Peyer's patch (tissue), 4 donors: ENCODE measurements at regions not wholly inside any gene's neighbourhood (a gene's known extent, or its start where the extent isn't known, plus 50 kb on each side); places are given as distances from the start of the nearest gene placed in this dataset.
"Not testable (repeated sequence)": the region's sequence is repeated elsewhere in the genome, so short reads cannot be mapped to it uniquely, and the experiment has no call there.

Experiments
- DNase-seq, 3 donors: peaks; one replicate each; pipeline ENCODE4 v3.0.0-alpha.2; 2017 to 2019
- H3K27ac ChIP-seq, 4 donors: fragments of 200-600 bp; sonication (generic); one replicate each; pipeline ENCODE4 v1.5.1; 2016 to 2019
- H3K27me3 ChIP-seq, 2 donors: fragments of 200-600 bp; sonication (generic); one replicate each; pipeline ENCODE4 v1.5.1; 2019
- H3K36me3 ChIP-seq, 3 donors: fragments of 200-600 bp; sonication (generic); one replicate each; pipeline ENCODE4 v1.5.1; 2016 to 2019
- H3K4me1 ChIP-seq, 4 donors: fragments of 200-600 bp; sonication (generic); one replicate each; pipeline ENCODE4 v1.5.1; 2016 to 2019
- H3K4me3 ChIP-seq, 4 donors: fragments of 200-600 bp; sonication (generic); 1 replicate in 3 of 4; 2 replicates in 1 of 4; pipeline ENCODE4 v1.5.1; 2016 to 2019; ENCODE audit warnings: mild to moderate bottlenecking in 1 of 4
- H3K9me3 ChIP-seq, 4 donors: fragments of 200-600 bp; sonication (generic); one replicate each; pipeline ENCODE4 v1.5.1; 2016 to 2019; ENCODE audit warnings: mild to moderate bottlenecking in 1 of 4
- CTCF ChIP-seq, 6 experiments: fragments of 450-650 bp in 4 of 6; fragments of 200-600 bp in 2 of 6; sonication (generic) in 1 of 6; IDR thresholded peaks; one replicate each; pipeline ENCODE4 v1.5.1; 2017 to 2019; ENCODE audit warnings: antibody characterized with exemption in 6 of 6, mild to moderate bottlenecking in 3 of 6, moderate library complexity in 1 of 6
- POLR2A ChIP-seq, 2 donors: fragments of 450-650 bp; IDR thresholded peaks; one replicate each; pipeline ENCODE4 v1.5.1; 2017; ENCODE audit warnings: antibody characterized with exemption in 2 of 2, mild to moderate bottlenecking in 2 of 2, moderate library complexity in 2 of 2

DNA sequence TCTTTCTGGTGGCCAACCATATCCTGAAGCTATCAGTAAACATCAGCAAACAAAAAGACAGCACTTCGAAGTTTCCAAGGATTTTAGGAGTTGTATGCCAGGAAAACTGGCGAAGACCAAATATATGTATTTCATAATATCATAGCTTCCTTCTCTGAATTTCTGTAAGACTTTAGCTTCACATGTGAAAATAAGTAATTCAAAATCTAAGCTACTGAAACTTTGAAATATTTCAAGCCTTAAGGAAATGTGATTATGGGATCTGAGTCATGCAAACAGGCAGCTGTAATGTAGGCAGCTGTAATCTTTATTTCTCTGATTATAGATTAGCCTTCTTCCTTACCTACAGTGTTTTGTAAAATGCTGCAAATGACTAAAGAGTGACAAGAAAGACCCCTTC lies 70.7 kb upstream of the ANKRD10 start:
- H3K4me1 ChIP-seq = no peaks in the 10 kb centered on the region
- H3K27ac ChIP-seq = no peak overlapping the region
- no peaks in the 10 kb centered on the region for H3K9me3 ChIP-seq
- no peak overlapping the region for H3K4me3 ChIP-seq
- H3K27me3 ChIP-seq = no peaks in the 10 kb centered on the region
- no peak for DNase-seq
- H3K36me3 ChIP-seq = no peaks in the 10 kb centered on the region
- TF ChIP-seq POLR2A (IDR thresholded peaks at IDR 0.05) (no peak), CTCF (IDR thresholded peaks at IDR 0.05) (no peak)

DNA sequence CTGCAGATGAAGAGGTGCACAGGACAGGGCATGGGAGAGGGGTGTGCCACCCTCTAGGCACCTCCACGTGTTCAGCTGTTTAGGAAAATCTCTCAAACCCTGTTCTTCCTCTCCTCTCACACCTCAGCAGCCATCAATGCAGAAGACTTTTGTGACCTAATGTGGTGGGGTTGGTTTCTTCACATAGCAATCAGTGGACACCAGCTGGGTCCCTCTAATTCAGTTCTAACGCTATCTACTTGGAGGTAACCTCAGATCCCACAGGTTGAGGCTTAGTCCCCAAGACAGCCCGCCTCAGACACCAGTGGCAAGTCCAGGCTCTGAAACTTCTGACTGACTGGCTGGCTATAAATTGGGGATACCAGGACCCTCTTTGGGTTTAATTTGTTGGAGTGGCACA lies 69.9 kb upstream of the ANKRD10 start:
- TF ChIP-seq POLR2A (IDR thresholded peaks at IDR 0.05) (no peak), CTCF (IDR thresholded peaks at IDR 0.05) (no peak)
- Histone ChIP-seq H3K4me1 (no peaks in the 10 kb centered on the region), H3K27me3 (no peaks in the 10 kb centered on the region), H3K27ac (no peak overlapping the region), H3K9me3 (no peaks in the 10 kb centered on the region), H3K4me3 (no peak overlapping the region), H3K36me3 (no peaks in the 10 kb centered on the region)
- no peak for DNase-seq

DNA sequence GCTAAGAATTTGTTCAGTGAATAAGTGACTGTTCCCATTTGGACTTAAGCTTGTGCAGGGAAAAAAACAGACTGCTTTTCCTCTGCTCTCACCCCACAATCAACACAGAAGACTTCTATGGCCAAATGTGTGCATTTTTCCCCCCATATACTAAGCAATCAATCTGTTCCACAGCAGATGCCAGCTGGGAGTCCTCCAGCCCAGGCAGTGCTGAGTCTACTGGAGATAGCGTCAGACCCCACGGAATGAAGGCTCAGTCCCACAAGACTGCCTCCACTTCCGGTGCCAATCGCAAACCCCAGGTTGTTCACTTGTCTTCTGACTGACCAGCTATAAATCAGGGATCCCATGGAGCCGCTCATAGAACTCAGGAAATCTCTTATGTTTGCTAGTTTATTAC lies 69.5 kb upstream of the ANKRD10 start:
- TF ChIP-seq POLR2A (IDR thresholded peaks at IDR 0.05) (no peak), CTCF (IDR thresholded peaks at IDR 0.05) (no peak)
- H3K27me3 ChIP-seq = no peaks in the 10 kb centered on the region
- no peak for DNase-seq
- no peak overlapping the region for H3K27ac ChIP-seq
- H3K4me1 ChIP-seq = no peaks in the 10 kb centered on the region
- no peaks in the 10 kb centered on the region for H3K36me3 ChIP-seq
- no peaks in the 10 kb centered on the region for H3K9me3 ChIP-seq
- no peak overlapping the region for H3K4me3 ChIP-seq

GRCh38 chr13:110983241-110983640 lies 68.4 kb upstream of the ANKRD10 start:
- no peaks in the 10 kb centered on the region for H3K4me1 ChIP-seq
- no peaks in the 10 kb centered on the region for H3K27me3 ChIP-seq
- DNase-seq = no peak
- H3K36me3 ChIP-seq = no peaks in the 10 kb centered on the region
- no peak overlapping the region for H3K27ac ChIP-seq
- no peaks in the 10 kb centered on the region for H3K9me3 ChIP-seq
- no peak for TF ChIP-seq CTCF (IDR thresholded peaks at IDR 0.05)
- TF ChIP-seq POLR2A (IDR thresholded peaks at IDR 0.05) = no peak
- H3K4me3 ChIP-seq = no peak overlapping the region

- Histone ChIP-seq H3K27ac (no peak overlapping the region), H3K4me1 (no peaks in the 10 kb centered on the region), H3K9me3 (no peaks in the 10 kb centered on the region), H3K36me3 (no peaks in the 10 kb centered on the region), H3K27me3 (no peaks in the 10 kb centered on the region), H3K4me3 (no peak overlapping the region)
- DNase-seq = no peak
- TF ChIP-seq CTCF (IDR thresholded peaks at IDR 0.05) (no peak), POLR2A (IDR thresholded peaks at IDR 0.05) (no peak)
These were observed 66.5 kb upstream of the ANKRD10 start for GRCh38 chr13:110981379-110981778.

- no peak overlapping the region for H3K4me3 ChIP-seq
- no peaks in the 10 kb centered on the region for H3K9me3 ChIP-seq
- no peak for DNase-seq
These were observed 66.1 kb upstream of the ANKRD10 start for GRCh38 chr13:110980921-110981320.

DNA sequence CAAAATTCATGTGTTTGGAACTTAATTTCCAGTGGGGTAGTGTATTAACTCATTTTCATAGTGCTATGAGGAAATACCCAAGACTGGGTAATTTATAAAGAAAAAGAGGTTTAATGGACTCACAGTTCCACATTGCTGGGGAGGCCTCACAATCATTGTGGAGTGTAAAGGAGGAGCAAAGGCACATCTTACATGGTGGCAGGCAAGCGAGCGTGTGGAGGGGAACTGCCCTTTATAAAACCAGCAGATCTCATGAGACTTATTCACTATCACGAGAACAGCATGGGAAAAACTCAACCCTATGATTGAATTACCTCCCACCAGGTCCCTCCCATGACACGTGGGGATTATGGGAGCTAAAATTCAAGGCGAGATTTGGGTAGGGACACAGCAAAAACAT lies 64.3 kb upstream of the ANKRD10 start:
- not testable (repeated sequence) for H3K9me3 ChIP-seq, H3K27me3 ChIP-seq, H3K4me3 ChIP-seq, H3K27ac ChIP-seq, DNase-seq, H3K36me3 ChIP-seq, H3K4me1 ChIP-seq

More at GRCh38 chr13:110980921-110981320, 66.1 kb upstream of the ANKRD10 start:
- TF ChIP-seq CTCF (IDR thresholded peaks at IDR 0.05) (no peak), POLR2A (IDR thresholded peaks at IDR 0.05) (no peak)
- Histone ChIP-seq H3K4me1 (no peaks in the 10 kb centered on the region), H3K27me3 (no peaks in the 10 kb centered on the region), H3K36me3 (no peaks in the 10 kb centered on the region), H3K27ac (no peak overlapping the region)
